Progenitor cell of endocrine pancreas (in vitro differentiated cells): ENCODE measurements at regions not wholly inside any gene's neighbourhood (a gene's known extent, or its start where the extent isn't known, plus 50 kb on each side); places are given as distances from the start of the nearest gene placed in this dataset.

Experiments
- DNase-seq: peaks from one replicate; pipeline ENCODE4 v3.0.0; 2021; ENCODE audit warnings: low spot score; ENCODE audit not compliant: unreplicated experiment
- H3K27ac Mint-ChIP-seq: 2 replicates; pipeline ENCODE4 v1.8.0; 2021; ENCODE audit warnings: mild to moderate bottlenecking, moderate library complexity, mixed read lengths
- H3K27me3 Mint-ChIP-seq: 2 replicates; pipeline ENCODE4 v1.8.0; 2021; ENCODE audit warnings: mixed read lengths
- H3K36me3 Mint-ChIP-seq: 2 replicates; pipeline ENCODE4 v1.8.0; 2022; ENCODE audit warnings: mixed read lengths; ENCODE audit not compliant: insufficient read depth
- H3K4me1 Mint-ChIP-seq: 2 replicates; pipeline ENCODE4 v1.8.0; 2021; ENCODE audit warnings: low read depth, mixed read lengths
- H3K4me3 Mint-ChIP-seq: 2 replicates; pipeline ENCODE4 v1.8.0; 2021; ENCODE audit warnings: low read depth, mild to moderate bottlenecking, moderate library complexity, mixed read lengths
- H3K9me3 Mint-ChIP-seq: 2 replicates; pipeline ENCODE4 v1.8.0; 2021; ENCODE audit warnings: low read depth, mixed read lengths
- TF ChIP-seq, protein P1 (sequence below): fragments of 200-600 bp; sonication (generic); IDR thresholded peaks from one replicate; pipeline ENCODE4 v1.5.0; 2021; ENCODE audit warnings: antibody characterized with exemption, mild to moderate bottlenecking; ENCODE audit not compliant: unreplicated experiment

DNA sequence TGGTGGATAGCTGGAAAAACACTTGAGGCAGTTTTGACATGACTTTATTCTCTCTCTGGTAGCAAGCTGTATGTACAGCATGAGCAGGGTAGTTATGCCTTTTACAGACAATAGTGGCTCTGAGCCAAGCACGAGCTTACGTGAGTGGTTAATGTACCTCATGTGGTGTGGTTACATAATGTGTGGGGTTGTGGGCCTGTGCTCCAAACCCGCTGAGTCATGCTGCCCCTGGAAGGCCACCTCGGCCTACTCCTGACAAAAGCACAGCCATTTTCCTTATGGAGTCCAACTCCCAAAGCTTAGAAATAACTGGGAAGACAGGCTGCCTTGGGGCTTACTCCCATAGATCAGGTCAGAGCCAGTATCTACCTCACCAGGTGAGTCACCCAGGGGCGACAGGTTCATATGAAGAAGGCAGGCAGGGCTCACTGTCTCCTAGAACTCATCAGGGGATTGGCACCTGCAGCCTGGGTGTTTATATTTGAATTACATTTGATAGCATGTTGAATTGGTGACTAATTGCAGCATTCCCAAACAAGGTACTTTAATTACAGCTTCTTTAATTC lies 404.5 kb downstream of the ADRA2A start:
- no peak for DNase-seq
- Mint-ChIP-seq H3K4me1 (no peaks in the 10 kb centered on the region), H3K36me3 (no peaks in the 10 kb centered on the region), H3K27me3 (no peaks in the 10 kb centered on the region), H3K4me3 (no peak overlapping the region), H3K9me3 (no peaks in the 10 kb centered on the region), H3K27ac (no peak overlapping the region)
- TF ChIP-seq, protein P1, sequence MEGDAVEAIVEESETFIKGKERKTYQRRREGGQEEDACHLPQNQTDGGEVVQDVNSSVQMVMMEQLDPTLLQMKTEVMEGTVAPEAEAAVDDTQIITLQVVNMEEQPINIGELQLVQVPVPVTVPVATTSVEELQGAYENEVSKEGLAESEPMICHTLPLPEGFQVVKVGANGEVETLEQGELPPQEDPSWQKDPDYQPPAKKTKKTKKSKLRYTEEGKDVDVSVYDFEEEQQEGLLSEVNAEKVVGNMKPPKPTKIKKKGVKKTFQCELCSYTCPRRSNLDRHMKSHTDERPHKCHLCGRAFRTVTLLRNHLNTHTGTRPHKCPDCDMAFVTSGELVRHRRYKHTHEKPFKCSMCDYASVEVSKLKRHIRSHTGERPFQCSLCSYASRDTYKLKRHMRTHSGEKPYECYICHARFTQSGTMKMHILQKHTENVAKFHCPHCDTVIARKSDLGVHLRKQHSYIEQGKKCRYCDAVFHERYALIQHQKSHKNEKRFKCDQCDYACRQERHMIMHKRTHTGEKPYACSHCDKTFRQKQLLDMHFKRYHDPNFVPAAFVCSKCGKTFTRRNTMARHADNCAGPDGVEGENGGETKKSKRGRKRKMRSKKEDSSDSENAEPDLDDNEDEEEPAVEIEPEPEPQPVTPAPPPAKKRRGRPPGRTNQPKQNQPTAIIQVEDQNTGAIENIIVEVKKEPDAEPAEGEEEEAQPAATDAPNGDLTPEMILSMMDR = no peak

DNA sequence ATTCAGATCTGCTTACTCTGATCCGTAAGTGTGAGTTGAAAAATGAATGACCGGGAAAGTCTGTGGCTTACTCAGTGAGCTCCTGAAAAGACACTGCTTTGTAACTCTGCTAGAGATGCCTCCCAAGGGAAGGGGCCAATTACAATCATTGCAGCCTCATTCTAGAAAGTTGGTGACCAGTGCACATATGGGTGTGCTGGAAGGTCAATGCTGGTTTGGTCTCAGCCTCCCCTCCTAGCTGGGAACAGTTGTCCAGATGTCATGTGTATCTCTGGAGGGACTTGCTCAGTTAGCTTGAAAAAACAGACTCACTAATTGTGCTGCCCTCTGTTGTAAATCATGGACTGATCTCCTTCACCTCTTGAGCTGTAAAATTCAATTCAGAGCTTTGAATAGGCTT lies 405.0 kb downstream of the ADRA2A start:
- no peak for DNase-seq
- TF ChIP-seq, protein P1 = no peak
- H3K36me3 Mint-ChIP-seq = no peaks in the 10 kb centered on the region
- no peaks in the 10 kb centered on the region for H3K4me1 Mint-ChIP-seq
- H3K27ac Mint-ChIP-seq = no peak overlapping the region
- H3K9me3 Mint-ChIP-seq = no peaks in the 10 kb centered on the region
- no peak overlapping the region for H3K4me3 Mint-ChIP-seq
- H3K27me3 Mint-ChIP-seq = no peaks in the 10 kb centered on the region

DNA sequence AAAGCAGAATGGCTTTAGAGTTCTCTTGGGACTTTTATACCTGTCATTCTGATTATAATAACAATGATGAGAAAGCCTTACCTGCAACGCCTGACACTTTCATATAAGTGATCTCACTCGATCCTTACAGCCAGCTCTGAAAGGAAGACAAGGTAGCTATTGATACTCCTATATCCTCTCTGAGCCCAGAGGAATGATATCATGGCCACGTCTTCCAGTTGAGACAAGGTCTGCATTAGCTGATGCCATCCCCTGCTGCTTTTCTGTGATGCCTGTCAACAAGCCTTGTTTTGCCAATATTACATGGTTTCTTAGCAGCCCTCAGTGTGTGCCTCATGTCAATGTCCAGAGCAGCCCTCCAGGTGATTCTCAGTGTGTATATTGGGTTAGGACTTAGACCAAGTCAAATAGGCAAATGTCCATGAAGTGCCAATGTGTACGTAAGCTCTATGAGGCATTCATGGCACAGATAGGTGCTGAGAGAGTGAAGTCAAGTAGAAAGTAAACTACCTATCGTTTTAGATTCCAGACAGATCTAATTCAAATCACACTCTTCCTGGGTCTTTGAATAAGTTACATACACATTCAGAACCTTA lies 405.9 kb downstream of the ADRA2A start:
- no peak overlapping the region for H3K27ac Mint-ChIP-seq
- no peak overlapping the region for H3K4me3 Mint-ChIP-seq
- TF ChIP-seq, protein P1 = no peak
- no peaks in the 10 kb centered on the region for H3K27me3 Mint-ChIP-seq
- no peaks in the 10 kb centered on the region for H3K4me1 Mint-ChIP-seq
- no peak for DNase-seq
- peaks cover 4% of the 10 kb centered on the region for H3K9me3 Mint-ChIP-seq
- no peaks in the 10 kb centered on the region for H3K36me3 Mint-ChIP-seq

DNA sequence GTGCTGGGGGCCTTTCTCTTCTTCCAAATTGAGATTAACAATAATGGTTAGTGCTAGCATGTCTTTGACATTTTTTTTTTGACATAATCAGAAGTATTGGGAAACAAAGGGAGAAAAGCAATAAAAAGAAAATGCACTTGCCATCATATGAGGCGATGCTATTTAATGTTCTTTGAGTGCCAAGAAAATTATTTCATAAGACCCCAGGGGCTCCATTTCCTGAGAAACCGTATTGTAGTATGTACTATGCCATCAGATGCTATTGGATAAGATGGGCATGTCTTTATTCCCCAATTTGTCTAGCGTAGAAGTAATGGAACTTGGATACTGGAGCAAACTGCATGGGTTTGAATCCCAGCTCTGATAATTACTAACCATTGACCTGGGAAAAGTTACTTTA lies 408.9 kb downstream of the ADRA2A start:
- Mint-ChIP-seq H3K4me3 (no peak overlapping the region), H3K36me3 (no peaks in the 10 kb centered on the region), H3K9me3 (peaks cover 27% of the 10 kb centered on the region), H3K4me1 (no peaks in the 10 kb centered on the region), H3K27ac (no peak overlapping the region), H3K27me3 (no peaks in the 10 kb centered on the region)
- DNase-seq = no peak
- TF ChIP-seq, protein P1 = no peak

DNA sequence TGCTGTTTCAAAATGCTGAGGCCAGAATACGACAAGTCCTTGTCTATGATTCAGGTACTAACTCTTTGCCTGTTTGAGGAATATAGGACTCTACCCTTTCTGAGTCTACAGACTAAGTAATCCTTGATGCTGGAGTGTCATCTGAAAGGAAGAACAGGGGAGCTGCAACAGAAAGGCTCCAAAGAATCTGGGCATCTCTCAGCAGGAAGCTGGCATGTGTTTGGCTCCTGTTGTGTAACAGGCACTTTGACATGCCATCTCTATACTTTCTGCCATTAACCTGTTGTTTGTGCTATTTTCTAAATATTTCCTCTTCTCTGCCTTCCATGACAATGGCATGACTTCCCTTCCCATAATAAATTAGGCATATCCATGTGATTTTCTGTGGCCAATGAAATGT lies 409.5 kb downstream of the ADRA2A start:
- H3K27ac Mint-ChIP-seq = no peak overlapping the region
- no peaks in the 10 kb centered on the region for H3K27me3 Mint-ChIP-seq
- H3K9me3 Mint-ChIP-seq = peaks cover 33% of the 10 kb centered on the region
- TF ChIP-seq, protein P1 = no peak
- H3K36me3 Mint-ChIP-seq = no peaks in the 10 kb centered on the region
- H3K4me1 Mint-ChIP-seq = no peaks in the 10 kb centered on the region
- no peak overlapping the region for H3K4me3 Mint-ChIP-seq
- no peak for DNase-seq
